GM19240 (cell line): ENCODE measurements at regions not wholly inside any gene's neighbourhood (a gene's known extent, or its start where the extent isn't known, plus 50 kb on each side); places are given as distances from the start of the nearest gene placed in this dataset.
"Not testable (repeated sequence)": the region's sequence is repeated elsewhere in the genome, so short reads cannot be mapped to it uniquely, and the experiment has no call there.

Experiments used
- DNase-seq: peaks from one replicate; pipeline ENCODE4 v3.0.0; 2011; ENCODE audit warnings: low spot score; ENCODE audit not compliant: insufficient read length

- no peak for DNase-seq
Observed at GRCh38 chr6:4656106-4656505, 120.1 kb upstream of the CDYL start.

GRCh38 chr6:4655196-4656025 lies 120.8 kb upstream of the CDYL start:
- DNase-seq = no peak

GRCh38 chr6:4653141-4653540 lies 123.1 kb upstream of the CDYL start:
- DNase-seq = no peak

GRCh38 chr6:4651831-4652467 lies 124.3 kb upstream of the CDYL start:
- DNase-seq = no peak

- DNase-seq = no peak
Observed at GRCh38 chr6:4649728-4650127, 126.5 kb upstream of the CDYL start.

- no peak for DNase-seq
Observed at GRCh38 chr6:4647414-4648365, 128.5 kb upstream of the CDYL start.

GRCh38 chr6:4645713-4646360 lies 130.4 kb upstream of the CDYL start:
- no peak for DNase-seq

- no peak for DNase-seq
Observed at GRCh38 chr6:4644996-4645395, 131.2 kb upstream of the CDYL start.

GRCh38 chr6:4641461-4641860 lies 134.7 kb upstream of the CDYL start:
- DNase-seq = no peak

- DNase-seq = no peak
Observed at GRCh38 chr6:4640139-4640538, 136.1 kb upstream of the CDYL start.

- DNase-seq = no peak
Observed at GRCh38 chr6:4638641-4639040, 137.6 kb upstream of the CDYL start.

- DNase-seq = no peak
Observed at GRCh38 chr6:4637691-4638433, 138.3 kb upstream of the CDYL start.

- DNase-seq = no peak
Observed at GRCh38 chr6:4636881-4637224, 139.4 kb upstream of the CDYL start.

- DNase-seq = no peak
Observed at GRCh38 chr6:4636191-4636880, 139.9 kb upstream of the CDYL start.

- no peak for DNase-seq
Observed at GRCh38 chr6:4635666-4636065, 140.5 kb upstream of the CDYL start.

- no peak for DNase-seq
Observed at GRCh38 chr6:4632421-4632820, 143.8 kb upstream of the CDYL start.

- DNase-seq = not testable (repeated sequence)
Observed at GRCh38 chr6:4629789-4630188, 146.4 kb upstream of the CDYL start.

- no peak for DNase-seq
Observed at GRCh38 chr6:4625557-4625956, 150.6 kb upstream of the CDYL start.

GRCh38 chr6:4624726-4625125 lies 151.5 kb upstream of the CDYL start:
- no peak for DNase-seq
